ENCODE measurements at regions not wholly inside any gene's neighbourhood (a gene's known extent, or its start where the extent isn't known, plus 50 kb on each side); places are given as distances from the start of the nearest gene placed in this dataset.

DNA sequence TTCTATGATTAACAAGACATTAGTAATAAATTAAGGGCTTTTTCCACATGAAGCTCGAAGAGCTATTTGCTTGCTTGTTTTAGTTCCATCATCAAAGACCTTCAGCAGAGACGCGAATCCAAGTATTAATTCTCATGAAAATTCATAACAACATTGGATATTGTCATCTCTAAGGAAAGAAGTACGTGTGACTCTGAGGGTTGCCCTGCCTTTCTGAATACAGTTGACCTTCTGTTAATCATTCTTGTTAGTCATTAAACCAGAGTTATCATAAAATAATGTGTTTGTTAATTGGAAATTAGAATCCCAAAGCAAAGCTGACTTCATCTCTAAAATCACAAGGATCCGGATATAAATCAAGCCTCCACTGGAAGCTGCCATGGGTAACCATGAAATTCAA is 222.5 kb downstream of the ZNF608 start:
- TF ChIP-seq EZH2 (IDR thresholded peaks at IDR 0.05; ENCODE audit: insufficient read depth, poor library complexity, severe bottlenecking) (no peak), EZH2phosphoT487 (IDR thresholded peaks at IDR 0.05; ENCODE audit: insufficient read depth, low read depth) (no peak)
